K562 (cell line): ENCODE measurements at regions not wholly inside any gene's neighbourhood (a gene's known extent, or its start where the extent isn't known, plus 50 kb on each side); places are given as distances from the start of the nearest gene placed in this dataset.

Experiments used
- ATAC-seq: fragments of 200-7000 bp; cut with Tn5 transposase; 3 replicates; pipeline ENCODE4 v1.9.1; 2020; ENCODE audit warnings: moderate library complexity
- BruUV-seq: library from RNA; stranded (reverse); fragments of 400-500 nt; replicated peaks from 2 replicates; lab custom pipeline; 2021; lab: Mats Ljungman, UMichigan
- CTCF ChIA-PET: fragments of 300-600 bp; formaldehyde crosslinking; extraction: SDS; loops from one replicate; lab custom pipeline; 2021; ENCODE audit warnings: low intra/inter-chr PET ratio; lab: Yijun Ruan, JAX
- POLR2A ChIA-PET: fragments of 300-600, 350-650 bp; sonication (Branson Sonifier 250); formaldehyde crosslinking; extraction: SDS; loops from one replicate; lab custom pipeline; 2021; ENCODE audit warnings: antibody characterized with exemption, inconsistent platforms; lab: Yijun Ruan, JAX
- DNase-seq, 4 experiments: peaks; one replicate each; pipeline versions ENCODE4 v3.0.0 to v3.0.0-alpha.2; 2011 to 2018; ENCODE audit warnings: low spot score in 3 of 4, mixed read lengths in 3 of 4; ENCODE audit errors: extremely low read depth in 1 of 4
- FAIRE-seq: peaks from 2 replicates; lab custom pipeline; 2011; peaks lifted over from hg19 to GRCh38; lab: Jason Lieb, UNC
- H2AFZ ChIP-seq: 2 replicates; pipeline ENCODE4 v1.6.0; 2011; ENCODE audit warnings: low read depth, low read length, control low read depth, inconsistent platforms
- H3K27ac ChIP-seq: fragments of 200-600 bp; 3 replicates; pipeline ENCODE4 v1.8.0; 2011; ENCODE audit warnings: low read depth, mild to moderate bottlenecking, control low read depth, inconsistent platforms, low read length, moderate library complexity, mixed read lengths; ENCODE audit errors: extremely low read depth
- H3K27me3 ChIP-seq, 2 experiments: fragments of 300-600 bp in 1 of 2; 2 replicates in 1 of 2; 3 replicates in 1 of 2; pipeline versions ENCODE4 v1.6.0 to v1.8.0; 2011; ENCODE audit warnings: inconsistent platforms in 2 of 2, low read length in 2 of 2, mild to moderate bottlenecking in 1 of 2, mixed read lengths in 1 of 2, moderate library complexity in 1 of 2; ENCODE audit not compliant: control insufficient read depth in 2 of 2, insufficient read depth in 2 of 2
- H3K36me3 ChIP-seq: fragments of 300-600 bp; 3 replicates; pipeline ENCODE4 v1.8.0; 2011; ENCODE audit warnings: mild to moderate bottlenecking, low read length, inconsistent platforms; ENCODE audit not compliant: control insufficient read depth, insufficient read depth
- H3K4me1 ChIP-seq, 2 experiments: fragments of 200-600 bp in 1 of 2; replicated peaks in 1 of 2; 2 replicates in 1 of 2; 3 replicates in 1 of 2; pipeline versions ENCODE4 v1.5.1 to v1.8.0; 2011; ENCODE audit warnings: inconsistent platforms in 2 of 2, low read length in 2 of 2, mild to moderate bottlenecking in 1 of 2, mixed read lengths in 1 of 2, moderate library complexity in 1 of 2; ENCODE audit not compliant: control insufficient read depth in 2 of 2, insufficient read depth in 2 of 2
- H3K4me2 ChIP-seq: 2 replicates; pipeline ENCODE4 v1.6.1; 2011; ENCODE audit warnings: low read length, control low read depth, inconsistent platforms, mixed read lengths; ENCODE audit not compliant: insufficient read depth
- H3K4me3 ChIP-seq: fragments of 200-600 bp; sonication (generic), shearing (Covaris generic); 2 replicates; pipeline ENCODE4 v1.5.1; 2016; ENCODE audit warnings: control low read depth, inconsistent platforms
- H3K79me2 ChIP-seq: fragments of 200-600 bp; 3 replicates; pipeline ENCODE4 v1.8.0; 2011; ENCODE audit warnings: low read length, inconsistent platforms; ENCODE audit not compliant: control insufficient read depth, insufficient read depth
- H3K9ac ChIP-seq, 2 experiments: 2 replicates each; pipeline versions ENCODE4 v1.6.0 to v1.6.1; 2011; ENCODE audit warnings: low read depth in 2 of 2, low read length in 2 of 2, control low read depth in 1 of 2, inconsistent platforms in 1 of 2, mild to moderate bottlenecking in 1 of 2, mixed read lengths in 1 of 2; ENCODE audit not compliant: insufficient read depth in 1 of 2
- H3K9me1 ChIP-seq: one replicate; pipeline ENCODE4 v1.6.0; 2011; ENCODE audit warnings: inconsistent platforms, mild to moderate bottlenecking, low read length, moderate library complexity; ENCODE audit not compliant: control insufficient read depth, insufficient read depth
- H3K9me3 ChIP-seq: replicated peaks from 2 replicates; pipeline ENCODE4 v1.5.1; 2011; ENCODE audit warnings: low read depth, low read length, inconsistent platforms; ENCODE audit not compliant: control insufficient read depth, insufficient read depth
- H4K20me1 ChIP-seq: replicated peaks from 2 replicates; pipeline ENCODE4 v1.6.1; 2011; ENCODE audit warnings: low read length, inconsistent platforms, mixed read lengths; ENCODE audit not compliant: control insufficient read depth, insufficient read depth
- ASH1L ChIP-seq: fragments of 450-650 bp; IDR thresholded peaks from 2 replicates; pipeline ENCODE4 v1.6.1; 2018; ENCODE audit warnings: borderline replicate concordance, mild to moderate bottlenecking, low read depth; ENCODE audit not compliant: partially characterized antibody
- ETV6 ChIP-seq, 3 experiments: fragments of 150-350 bp in 1 of 3; sonication (generic) in 1 of 3; formaldehyde crosslinking in 1 of 3; IDR thresholded peaks; 2 replicates each; pipeline versions ENCODE4 v1.6.1 to v1.8.0; 2014 to 2022; ENCODE audit warnings: borderline replicate concordance in 2 of 3, low read depth in 2 of 3, antibody characterized with exemption in 1 of 3, low read length in 1 of 3, mild to moderate bottlenecking in 1 of 3, missing genetic modification reagents in 1 of 3
- FOSL1 ChIP-seq: fragments of 200-800 bp; sonication (Bioruptor generic); conservative IDR thresholded peaks from 2 replicates; pipeline ENCODE4 v1.6.1; 2016; ENCODE audit warnings: missing genetic modification characterization, missing compliant biosample characterization
- MECOM ChIP-seq: fragments of 250-450 bp; sonication (Bioruptor Pico); IDR thresholded peaks from 2 replicates; pipeline ENCODE4 v1.8.0; 2022; ENCODE audit warnings: inconsistent platforms
- NCOA6 ChIP-seq: fragments of 450-650 bp; IDR thresholded peaks from 2 replicates; pipeline ENCODE4 v1.6.1; 2017; ENCODE audit warnings: mild to moderate bottlenecking
- NFIX ChIP-seq: fragments of 250-450 bp; sonication (Bioruptor Pico); IDR thresholded peaks from 2 replicates; pipeline ENCODE4 v1.4.0; 2020; ENCODE audit warnings: low read depth, mild to moderate bottlenecking, moderate library complexity
- NFYB ChIP-seq: IDR thresholded peaks from 2 replicates; pipeline ENCODE4 v1.6.1; 2011; ENCODE audit warnings: mild to moderate bottlenecking, moderate library complexity; ENCODE audit not compliant: insufficient read length; ENCODE audit errors: extremely low read depth
- PCBP2 ChIP-seq: fragments of 200-400 bp; formaldehyde crosslinking; IDR thresholded peaks from 2 replicates; pipeline ENCODE4 v1.6.1; 2018; ENCODE audit warnings: low read length, low read depth, mild to moderate bottlenecking, moderate library complexity; ENCODE audit not compliant: poor library complexity, severe bottlenecking
- ZKSCAN1 ChIP-seq: fragments of 150-350 bp; IDR thresholded peaks from 2 replicates; pipeline ENCODE4 v1.6.1; 2016; ENCODE audit warnings: low read depth, low read length
- WGBS: fragments of 100-300 bp; shearing (Covaris generic); methylation state at CpG from one replicate; pipeline ENCODE4 v1.1.6; 2016; ENCODE audit warnings: low coverage, mixed read lengths; ENCODE audit not compliant: insufficient coverage; ENCODE audit errors: missing lambda C conversion rate; 5-methylcytosine and 5-hydroxymethylcytosine counted together
- in situ Hi-C: fragments of 300-500 bp; cut with MboI; formaldehyde crosslinking; loops from 4 replicates; pipeline ENCODE4 v1.15.0; 2018; ENCODE audit warnings: inconsistent platforms, mixed read lengths
- intact Hi-C: fragments of 100-400 bp; cut with micrococcal nuclease; formaldehyde crosslinking; loops from 2 replicates; pipeline ENCODE4 v1.14.2; 2022
- TF ChIP-seq, protein P1 (sequence below): sonication (generic); formaldehyde crosslinking; IDR thresholded peaks from 2 replicates; pipeline ENCODE4 v1.8.0; 2023; ENCODE audit warnings: missing genetic modification reagents, mild to moderate bottlenecking, borderline replicate concordance
- TF ChIP-seq, protein P2 (sequence below), 2 experiments: fragments of 450-650 bp; IDR thresholded peaks; 2 replicates each; pipeline ENCODE4 v1.6.1; 2018; ENCODE audit warnings: mild to moderate bottlenecking in 2 of 2, low read depth in 1 of 2; ENCODE audit not compliant: partially characterized antibody in 2 of 2
- TF ChIP-seq, protein P3 (sequence below): sonication (generic); formaldehyde crosslinking; IDR thresholded peaks from 2 replicates; pipeline ENCODE4 v1.8.1; 2023; ENCODE audit warnings: mild to moderate bottlenecking, missing genetic modification reagents

GRCh38 chr4:114423582-114423981 lies 175.0 kb upstream of the UGT8 start:
- Histone ChIP-seq H4K20me1 (no peaks in the 10 kb centered on the region), H3K9me3 (no peaks in the 10 kb centered on the region), H3K79me2 (no peaks in the 10 kb centered on the region), H3K27me3 (no peaks in the 10 kb centered on the region), H3K4me2 (no peak overlapping the region), H3K9me1 (no peaks in the 10 kb centered on the region), H3K4me3 (no peak overlapping the region), H3K27ac (no peak overlapping the region), H3K4me1 (no peaks in the 10 kb centered on the region), H3K36me3 (no peaks in the 10 kb centered on the region), H3K9ac (no peak overlapping the region), H2AFZ (no peak overlapping the region)
- no peak for DNase-seq
- ATAC-seq, result no peak
- ChIA-PET CTCF (no interaction called here), POLR2A (no interaction called here)
- in situ Hi-C loops, result no loop called here
- WGBS, result 0% methylated on average over 3 of the region's 3 CpGs
- BruUV-seq, result no TSS peak
- intact Hi-C loops, result no loop called here
- FAIRE-seq, result no peak
- TF ChIP-seq NCOA6, result no peak
- TF ChIP-seq NFIX (CRISPR knock-in tag), result no peak
- TF ChIP-seq FOSL1 (tag), result no peak
- TF ChIP-seq, protein P1, sequence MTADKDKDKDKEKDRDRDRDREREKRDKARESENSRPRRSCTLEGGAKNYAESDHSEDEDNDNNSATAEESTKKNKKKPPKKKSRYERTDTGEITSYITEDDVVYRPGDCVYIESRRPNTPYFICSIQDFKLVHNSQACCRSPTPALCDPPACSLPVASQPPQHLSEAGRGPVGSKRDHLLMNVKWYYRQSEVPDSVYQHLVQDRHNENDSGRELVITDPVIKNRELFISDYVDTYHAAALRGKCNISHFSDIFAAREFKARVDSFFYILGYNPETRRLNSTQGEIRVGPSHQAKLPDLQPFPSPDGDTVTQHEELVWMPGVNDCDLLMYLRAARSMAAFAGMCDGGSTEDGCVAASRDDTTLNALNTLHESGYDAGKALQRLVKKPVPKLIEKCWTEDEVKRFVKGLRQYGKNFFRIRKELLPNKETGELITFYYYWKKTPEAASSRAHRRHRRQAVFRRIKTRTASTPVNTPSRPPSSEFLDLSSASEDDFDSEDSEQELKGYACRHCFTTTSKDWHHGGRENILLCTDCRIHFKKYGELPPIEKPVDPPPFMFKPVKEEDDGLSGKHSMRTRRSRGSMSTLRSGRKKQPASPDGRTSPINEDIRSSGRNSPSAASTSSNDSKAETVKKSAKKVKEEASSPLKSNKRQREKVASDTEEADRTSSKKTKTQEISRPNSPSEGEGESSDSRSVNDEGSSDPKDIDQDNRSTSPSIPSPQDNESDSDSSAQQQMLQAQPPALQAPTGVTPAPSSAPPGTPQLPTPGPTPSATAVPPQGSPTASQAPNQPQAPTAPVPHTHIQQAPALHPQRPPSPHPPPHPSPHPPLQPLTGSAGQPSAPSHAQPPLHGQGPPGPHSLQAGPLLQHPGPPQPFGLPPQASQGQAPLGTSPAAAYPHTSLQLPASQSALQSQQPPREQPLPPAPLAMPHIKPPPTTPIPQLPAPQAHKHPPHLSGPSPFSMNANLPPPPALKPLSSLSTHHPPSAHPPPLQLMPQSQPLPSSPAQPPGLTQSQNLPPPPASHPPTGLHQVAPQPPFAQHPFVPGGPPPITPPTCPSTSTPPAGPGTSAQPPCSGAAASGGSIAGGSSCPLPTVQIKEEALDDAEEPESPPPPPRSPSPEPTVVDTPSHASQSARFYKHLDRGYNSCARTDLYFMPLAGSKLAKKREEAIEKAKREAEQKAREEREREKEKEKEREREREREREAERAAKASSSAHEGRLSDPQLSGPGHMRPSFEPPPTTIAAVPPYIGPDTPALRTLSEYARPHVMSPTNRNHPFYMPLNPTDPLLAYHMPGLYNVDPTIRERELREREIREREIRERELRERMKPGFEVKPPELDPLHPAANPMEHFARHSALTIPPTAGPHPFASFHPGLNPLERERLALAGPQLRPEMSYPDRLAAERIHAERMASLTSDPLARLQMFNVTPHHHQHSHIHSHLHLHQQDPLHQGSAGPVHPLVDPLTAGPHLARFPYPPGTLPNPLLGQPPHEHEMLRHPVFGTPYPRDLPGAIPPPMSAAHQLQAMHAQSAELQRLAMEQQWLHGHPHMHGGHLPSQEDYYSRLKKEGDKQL, result no peak
- no peak for TF ChIP-seq MECOM (CRISPR knock-in tag)
- TF ChIP-seq ETV6 (IDR thresholded peaks at IDR 0.05; ENCODE audit: borderline replicate concordance in 1 of 2, low read depth in 2 of 2, low read length in 1 of 2), result no peak
- no peak for TF ChIP-seq ETV6 (CRISPR knock-in tag; IDR thresholded peaks at IDR 0.05; ENCODE audit: borderline replicate concordance)
- TF ChIP-seq ASH1L, result no peak
- TF ChIP-seq, protein P2, sequence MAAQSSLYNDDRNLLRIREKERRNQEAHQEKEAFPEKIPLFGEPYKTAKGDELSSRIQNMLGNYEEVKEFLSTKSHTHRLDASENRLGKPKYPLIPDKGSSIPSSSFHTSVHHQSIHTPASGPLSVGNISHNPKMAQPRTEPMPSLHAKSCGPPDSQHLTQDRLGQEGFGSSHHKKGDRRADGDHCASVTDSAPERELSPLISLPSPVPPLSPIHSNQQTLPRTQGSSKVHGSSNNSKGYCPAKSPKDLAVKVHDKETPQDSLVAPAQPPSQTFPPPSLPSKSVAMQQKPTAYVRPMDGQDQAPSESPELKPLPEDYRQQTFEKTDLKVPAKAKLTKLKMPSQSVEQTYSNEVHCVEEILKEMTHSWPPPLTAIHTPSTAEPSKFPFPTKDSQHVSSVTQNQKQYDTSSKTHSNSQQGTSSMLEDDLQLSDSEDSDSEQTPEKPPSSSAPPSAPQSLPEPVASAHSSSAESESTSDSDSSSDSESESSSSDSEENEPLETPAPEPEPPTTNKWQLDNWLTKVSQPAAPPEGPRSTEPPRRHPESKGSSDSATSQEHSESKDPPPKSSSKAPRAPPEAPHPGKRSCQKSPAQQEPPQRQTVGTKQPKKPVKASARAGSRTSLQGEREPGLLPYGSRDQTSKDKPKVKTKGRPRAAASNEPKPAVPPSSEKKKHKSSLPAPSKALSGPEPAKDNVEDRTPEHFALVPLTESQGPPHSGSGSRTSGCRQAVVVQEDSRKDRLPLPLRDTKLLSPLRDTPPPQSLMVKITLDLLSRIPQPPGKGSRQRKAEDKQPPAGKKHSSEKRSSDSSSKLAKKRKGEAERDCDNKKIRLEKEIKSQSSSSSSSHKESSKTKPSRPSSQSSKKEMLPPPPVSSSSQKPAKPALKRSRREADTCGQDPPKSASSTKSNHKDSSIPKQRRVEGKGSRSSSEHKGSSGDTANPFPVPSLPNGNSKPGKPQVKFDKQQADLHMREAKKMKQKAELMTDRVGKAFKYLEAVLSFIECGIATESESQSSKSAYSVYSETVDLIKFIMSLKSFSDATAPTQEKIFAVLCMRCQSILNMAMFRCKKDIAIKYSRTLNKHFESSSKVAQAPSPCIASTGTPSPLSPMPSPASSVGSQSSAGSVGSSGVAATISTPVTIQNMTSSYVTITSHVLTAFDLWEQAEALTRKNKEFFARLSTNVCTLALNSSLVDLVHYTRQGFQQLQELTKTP (IDR thresholded peaks at IDR 0.05; ENCODE audit: low read depth in 1 of 2, partially characterized antibody in 2 of 2), result no peak
- TF ChIP-seq, protein P3, sequence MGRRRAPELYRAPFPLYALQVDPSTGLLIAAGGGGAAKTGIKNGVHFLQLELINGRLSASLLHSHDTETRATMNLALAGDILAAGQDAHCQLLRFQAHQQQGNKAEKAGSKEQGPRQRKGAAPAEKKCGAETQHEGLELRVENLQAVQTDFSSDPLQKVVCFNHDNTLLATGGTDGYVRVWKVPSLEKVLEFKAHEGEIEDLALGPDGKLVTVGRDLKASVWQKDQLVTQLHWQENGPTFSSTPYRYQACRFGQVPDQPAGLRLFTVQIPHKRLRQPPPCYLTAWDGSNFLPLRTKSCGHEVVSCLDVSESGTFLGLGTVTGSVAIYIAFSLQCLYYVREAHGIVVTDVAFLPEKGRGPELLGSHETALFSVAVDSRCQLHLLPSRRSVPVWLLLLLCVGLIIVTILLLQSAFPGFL (CRISPR knock-in tag), result no peak
- TF ChIP-seq ZKSCAN1, result no peak
- TF ChIP-seq NFYB, result no peak
- TF ChIP-seq PCBP2, result no peak
